Activated T-cell treated with anti-CD3 and anti-CD28 coated beads, Interleukin-2, amount 50 U/mL, for 24 hours (primary cell): ENCODE measurements at regions not wholly inside any gene's neighbourhood (a gene's known extent, or its start where the extent isn't known, plus 50 kb on each side); places are given as distances from the start of the nearest gene placed in this dataset.

ENCODE experiments used
- DNase-seq: peaks from one replicate; pipeline ENCODE4 v3.0.0-alpha.2; 2020
- H3K27ac Mint-ChIP-seq: 2 replicates; pipeline ENCODE4 v1.8.0; 2020; ENCODE audit warnings: mild to moderate bottlenecking, mixed read lengths
- H3K27me3 Mint-ChIP-seq: 2 replicates; pipeline ENCODE4 v1.8.0; 2020; ENCODE audit warnings: mixed read lengths
- H3K36me3 Mint-ChIP-seq: 2 replicates; pipeline ENCODE4 v1.8.0; 2020; ENCODE audit warnings: low read depth, mixed read lengths
- H3K4me1 Mint-ChIP-seq: 2 replicates; pipeline ENCODE4 v1.8.0; 2020; ENCODE audit warnings: low read depth, mixed read lengths
- H3K4me3 Mint-ChIP-seq: 2 replicates; pipeline ENCODE4 v1.8.0; 2020; ENCODE audit warnings: mild to moderate bottlenecking, moderate library complexity, mixed read lengths
- H3K9me3 Mint-ChIP-seq: 2 replicates; pipeline ENCODE4 v1.8.0; 2020; ENCODE audit warnings: mixed read lengths

- H3K4me1 Mint-ChIP-seq = no peaks in the 10 kb centered on the region
- H3K36me3 Mint-ChIP-seq = no peaks in the 10 kb centered on the region
- no peak for DNase-seq
- no peak overlapping the region for H3K27ac Mint-ChIP-seq
- peaks cover 4% of the 10 kb centered on the region for H3K9me3 Mint-ChIP-seq
- H3K27me3 Mint-ChIP-seq = no peaks in the 10 kb centered on the region
- H3K4me3 Mint-ChIP-seq = no peak overlapping the region
Observed at GRCh38 chr4:23234018-23234417, 541.3 kb downstream of the GBA3 start.

DNA sequence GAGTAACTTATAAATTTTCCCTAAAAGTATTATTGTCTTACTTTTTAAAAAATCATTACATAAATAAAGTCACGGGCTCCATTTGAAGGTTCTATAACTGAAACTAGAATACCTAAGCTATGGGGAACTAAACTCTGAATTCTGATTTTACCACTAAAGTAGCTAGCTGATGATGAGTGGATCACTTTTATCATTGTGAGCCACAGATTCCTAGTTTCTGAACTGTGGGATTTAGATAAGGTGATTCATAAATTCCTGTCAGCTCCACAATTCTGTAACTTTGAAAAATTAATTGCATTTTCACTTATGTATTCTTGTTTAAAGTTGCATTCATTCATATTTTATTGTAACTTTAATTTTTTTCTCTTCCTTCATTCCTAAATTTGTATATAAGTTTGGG, 540.9 kb downstream of the GBA3 start:
- no peak for DNase-seq
- Mint-ChIP-seq H3K4me3 (no peak overlapping the region), H3K4me1 (no peaks in the 10 kb centered on the region), H3K27ac (no peak overlapping the region), H3K9me3 (peaks cover 4% of the 10 kb centered on the region), H3K36me3 (no peaks in the 10 kb centered on the region), H3K27me3 (no peaks in the 10 kb centered on the region)

- DNase-seq = no peak
- no peak overlapping the region for H3K27ac Mint-ChIP-seq
- no peaks in the 10 kb centered on the region for H3K36me3 Mint-ChIP-seq
- H3K27me3 Mint-ChIP-seq = no peaks in the 10 kb centered on the region
- H3K4me1 Mint-ChIP-seq = no peaks in the 10 kb centered on the region
- no peak overlapping the region for H3K4me3 Mint-ChIP-seq
- H3K9me3 Mint-ChIP-seq = peaks cover 4% of the 10 kb centered on the region
Observed at GRCh38 chr4:23232987-23233386, 540.2 kb downstream of the GBA3 start.

DNA sequence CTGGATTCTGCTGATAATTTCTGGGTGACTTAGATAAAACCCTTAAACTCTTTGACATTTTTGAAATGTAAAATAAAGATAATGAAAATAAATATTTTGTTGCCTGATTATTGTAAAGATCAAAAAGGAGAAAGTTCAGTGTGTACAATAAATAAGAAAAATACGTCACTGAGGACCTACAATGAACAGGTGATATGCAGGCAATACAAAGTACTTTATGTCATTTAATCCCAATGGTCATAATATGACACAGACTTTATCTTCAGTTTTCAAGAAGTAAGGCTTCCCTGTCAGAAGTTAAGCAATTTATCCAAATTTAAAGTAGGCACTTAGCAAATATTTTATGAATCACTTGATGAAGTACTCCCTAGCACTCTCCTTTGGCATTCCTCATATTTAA, 532.8 kb downstream of the GBA3 start:
- no peak for DNase-seq
- no peaks in the 10 kb centered on the region for H3K4me1 Mint-ChIP-seq

DNA sequence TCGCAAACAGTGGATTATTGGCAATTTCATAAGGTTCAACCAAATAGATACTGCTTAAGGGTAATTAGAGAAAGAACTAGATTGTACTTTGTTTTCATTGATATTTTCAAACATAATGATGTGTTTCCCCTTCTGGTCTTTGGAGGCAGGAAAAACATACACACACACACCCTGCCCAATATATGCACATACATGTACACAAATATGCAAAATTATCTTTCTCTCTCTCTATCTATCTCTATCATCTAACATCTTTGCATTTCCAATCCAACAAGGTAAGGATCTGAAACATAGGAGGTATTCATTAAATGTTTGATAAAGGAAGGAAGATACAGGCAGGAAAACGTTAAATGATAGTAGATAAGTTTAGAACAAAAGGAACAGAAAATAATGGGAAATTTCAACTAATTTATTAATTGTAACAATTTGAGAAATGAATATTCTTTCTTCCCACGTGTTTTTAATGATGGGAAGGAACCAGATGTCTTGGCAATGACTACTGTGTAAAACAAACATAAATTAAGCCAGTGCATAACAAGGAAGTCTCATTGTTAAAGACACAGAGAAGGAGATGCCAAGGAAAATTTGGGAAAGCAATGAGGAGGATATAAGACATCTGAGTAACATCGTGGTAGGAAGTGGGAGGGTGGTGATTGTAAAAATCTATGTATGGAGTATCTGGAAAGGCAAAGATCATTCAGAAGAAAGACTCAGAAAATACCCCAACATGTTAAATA, 532.1 kb downstream of the GBA3 start:
- H3K27me3 Mint-ChIP-seq = no peaks in the 10 kb centered on the region
- no peaks in the 10 kb centered on the region for H3K4me1 Mint-ChIP-seq
- peaks cover 6% of the 10 kb centered on the region for H3K9me3 Mint-ChIP-seq
- H3K4me3 Mint-ChIP-seq = no peak overlapping the region
- DNase-seq = no peak
- no peak overlapping the region for H3K27ac Mint-ChIP-seq
- no peaks in the 10 kb centered on the region for H3K36me3 Mint-ChIP-seq

More for the DNA sequence above, 532.8 kb downstream of the GBA3 start:
- H3K4me3 Mint-ChIP-seq = no peak overlapping the region
- no peak overlapping the region for H3K27ac Mint-ChIP-seq
- peaks cover 7% of the 10 kb centered on the region for H3K9me3 Mint-ChIP-seq
- no peaks in the 10 kb centered on the region for H3K36me3 Mint-ChIP-seq
- no peaks in the 10 kb centered on the region for H3K27me3 Mint-ChIP-seq

- Mint-ChIP-seq H3K4me1 (no peaks in the 10 kb centered on the region), H3K9me3 (no peaks in the 10 kb centered on the region), H3K36me3 (no peaks in the 10 kb centered on the region), H3K27me3 (no peaks in the 10 kb centered on the region), H3K4me3 (no peak overlapping the region), H3K27ac (no peak overlapping the region)
- DNase-seq = no peak
Observed at GRCh38 chr4:23220911-23221310, 528.2 kb downstream of the GBA3 start.

GRCh38 chr4:23219779-23220408, 527.2 kb downstream of the GBA3 start:
- Mint-ChIP-seq H3K4me1 (no peaks in the 10 kb centered on the region), H3K36me3 (no peaks in the 10 kb centered on the region), H3K9me3 (no peaks in the 10 kb centered on the region), H3K27ac (no peak overlapping the region), H3K4me3 (no peak overlapping the region), H3K27me3 (no peaks in the 10 kb centered on the region)
- no peak for DNase-seq

DNA sequence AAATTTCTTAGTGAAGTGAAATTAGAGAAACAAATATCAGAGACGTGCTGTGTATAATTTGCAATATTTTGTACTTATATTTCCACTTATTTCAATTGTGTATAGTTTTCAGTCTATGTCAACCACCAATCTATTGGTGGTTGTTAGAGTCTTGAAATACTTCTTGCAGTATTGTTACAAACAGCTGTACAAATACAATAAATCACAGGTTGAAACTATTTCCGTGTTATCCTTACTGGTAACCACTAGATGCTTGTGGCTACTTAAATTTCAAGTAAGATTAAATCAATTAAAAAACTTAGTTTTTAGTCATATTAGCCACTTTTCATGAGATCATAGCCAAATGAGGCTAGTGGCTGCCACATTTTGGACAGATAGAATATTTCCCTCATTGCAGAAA, 520.5 kb downstream of the GBA3 start:
- H3K4me1 Mint-ChIP-seq = no peaks in the 10 kb centered on the region
- H3K36me3 Mint-ChIP-seq = no peaks in the 10 kb centered on the region
- H3K9me3 Mint-ChIP-seq = no peaks in the 10 kb centered on the region

GRCh38 chr4:23212558-23212957, 519.8 kb downstream of the GBA3 start:
- Mint-ChIP-seq H3K27me3 (no peaks in the 10 kb centered on the region), H3K9me3 (peaks cover 3% of the 10 kb centered on the region), H3K27ac (no peak overlapping the region), H3K36me3 (no peaks in the 10 kb centered on the region), H3K4me1 (no peaks in the 10 kb centered on the region), H3K4me3 (no peak overlapping the region)
- DNase-seq = no peak

More for the DNA sequence above, 520.5 kb downstream of the GBA3 start:
- no peak overlapping the region for H3K4me3 Mint-ChIP-seq
- no peaks in the 10 kb centered on the region for H3K27me3 Mint-ChIP-seq
- no peak for DNase-seq
- no peak overlapping the region for H3K27ac Mint-ChIP-seq

DNA sequence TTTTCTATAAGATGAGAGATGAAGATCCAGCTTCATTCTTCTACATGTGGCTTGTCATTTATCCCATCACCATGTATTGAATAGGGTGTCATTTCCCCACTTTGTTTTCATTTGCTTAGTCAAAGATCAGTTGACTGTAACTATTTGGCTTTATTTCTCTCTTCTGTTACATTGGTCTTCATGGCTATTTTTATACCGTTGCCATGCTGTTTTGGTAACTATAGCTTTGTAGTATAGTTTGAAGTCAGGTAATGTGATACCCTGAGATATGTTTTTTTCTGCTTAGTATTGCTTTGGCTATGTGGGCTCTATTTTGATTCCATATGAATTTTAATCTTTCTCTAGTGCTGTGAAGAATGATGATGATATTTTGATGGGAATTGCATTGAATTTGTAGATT, 514.3 kb downstream of the GBA3 start:
- H3K4me1 Mint-ChIP-seq = no peaks in the 10 kb centered on the region
- H3K27me3 Mint-ChIP-seq = no peaks in the 10 kb centered on the region
- peaks cover 14% of the 10 kb centered on the region for H3K9me3 Mint-ChIP-seq
- no peak overlapping the region for H3K27ac Mint-ChIP-seq
- no peaks in the 10 kb centered on the region for H3K36me3 Mint-ChIP-seq
- no peak for DNase-seq
- H3K4me3 Mint-ChIP-seq = no peak overlapping the region

GRCh38 chr4:23202712-23203247, 510.0 kb downstream of the GBA3 start:
- Mint-ChIP-seq H3K4me3 (no peak overlapping the region), H3K27ac (no peak overlapping the region), H3K36me3 (no peaks in the 10 kb centered on the region), H3K4me1 (no peaks in the 10 kb centered on the region), H3K27me3 (no peaks in the 10 kb centered on the region), H3K9me3 (peaks cover 19% of the 10 kb centered on the region)
- no peak for DNase-seq

DNA sequence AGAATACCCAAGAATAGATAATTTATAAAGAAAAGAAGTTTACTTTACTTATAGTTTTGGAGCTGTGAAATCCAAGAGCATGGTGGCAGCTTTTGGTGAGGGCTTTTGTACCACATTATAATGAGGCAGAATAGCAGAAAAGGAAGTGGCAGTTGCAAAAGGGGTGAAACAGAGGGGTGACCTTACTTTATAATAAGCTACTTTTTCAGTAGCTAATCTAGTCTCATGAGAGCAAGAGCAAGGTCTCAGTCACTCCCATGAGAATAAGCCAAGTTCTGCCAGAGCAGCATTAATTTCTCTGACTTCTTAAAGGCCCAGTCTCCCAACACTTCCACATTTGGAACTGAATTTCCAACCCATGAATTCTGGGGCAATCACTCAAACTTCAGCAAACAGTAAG, 502.0 kb downstream of the GBA3 start:
- no peak for DNase-seq
- Mint-ChIP-seq H3K9me3 (peaks cover 3% of the 10 kb centered on the region), H3K27me3 (no peaks in the 10 kb centered on the region), H3K36me3 (no peaks in the 10 kb centered on the region), H3K27ac (no peak overlapping the region), H3K4me3 (no peak overlapping the region), H3K4me1 (no peaks in the 10 kb centered on the region)

- DNase-seq = no peak
- Mint-ChIP-seq H3K4me3 (no peak overlapping the region), H3K4me1 (no peaks in the 10 kb centered on the region), H3K27ac (no peak overlapping the region), H3K36me3 (no peaks in the 10 kb centered on the region), H3K27me3 (no peaks in the 10 kb centered on the region), H3K9me3 (peaks cover 16% of the 10 kb centered on the region)
Observed at GRCh38 chr4:23174179-23174578, 481.4 kb downstream of the GBA3 start.

DNA sequence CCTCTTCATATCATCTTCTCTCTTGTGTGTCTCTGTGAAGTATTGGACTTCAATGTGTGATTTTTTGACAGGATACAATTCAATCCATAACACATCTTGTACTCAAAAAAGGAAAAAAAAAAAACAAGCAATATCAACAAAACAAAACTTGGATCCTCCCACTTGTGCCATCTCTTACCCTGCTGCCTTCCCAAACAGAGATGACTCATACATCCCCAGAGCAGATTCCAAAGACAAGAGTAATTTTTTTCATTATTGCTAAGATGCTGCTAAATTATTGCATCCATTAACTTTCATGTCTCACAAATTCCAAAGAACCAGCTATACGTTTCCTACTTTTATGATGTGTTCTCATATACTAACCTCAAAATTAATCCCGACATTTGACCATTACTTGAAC, 479.2 kb downstream of the GBA3 start:
- H3K36me3 Mint-ChIP-seq = no peaks in the 10 kb centered on the region
- H3K27me3 Mint-ChIP-seq = no peaks in the 10 kb centered on the region
- no peaks in the 10 kb centered on the region for H3K4me1 Mint-ChIP-seq
- DNase-seq = no peak
- H3K27ac Mint-ChIP-seq = no peak overlapping the region
- peaks cover 4% of the 10 kb centered on the region for H3K9me3 Mint-ChIP-seq
- H3K4me3 Mint-ChIP-seq = no peak overlapping the region

GRCh38 chr4:23169608-23170311, 477.0 kb downstream of the GBA3 start:
- Mint-ChIP-seq H3K27me3 (no peaks in the 10 kb centered on the region), H3K27ac (no peak overlapping the region), H3K4me3 (no peak overlapping the region), H3K4me1 (no peaks in the 10 kb centered on the region), H3K36me3 (no peaks in the 10 kb centered on the region), H3K9me3 (peaks cover 2% of the 10 kb centered on the region)
- no peak for DNase-seq
